ENCODE measurements at regions not wholly inside any gene's neighbourhood (a gene's known extent, or its start where the extent isn't known, plus 50 kb on each side); places are given as distances from the start of the nearest gene placed in this dataset.

DNA sequence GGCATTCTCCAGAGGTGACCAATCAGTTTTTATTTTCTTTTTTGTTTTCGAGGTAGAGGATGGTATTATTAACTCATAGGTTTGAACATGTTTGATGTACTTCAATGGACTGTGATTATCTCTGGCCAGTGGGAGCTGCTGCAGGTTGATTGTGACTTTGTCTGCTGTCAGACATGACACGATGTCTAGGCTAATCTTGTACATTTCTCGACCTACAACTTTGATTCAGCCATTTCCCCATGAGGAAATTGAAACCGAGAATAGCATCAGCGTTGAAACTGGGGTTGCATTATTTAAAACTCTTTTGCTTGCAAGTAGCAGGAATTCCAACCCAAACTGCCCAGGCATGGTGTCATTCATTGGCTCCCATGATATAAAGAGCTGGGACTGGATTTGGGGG lies 218.9 kb downstream of the CDH26 start:
- TF ChIP-seq CTCF (IDR thresholded peaks at IDR 0.05) (no peak), POLR2A (IDR thresholded peaks at IDR 0.05) (no peak)

Data from uterus (tissue), 2 donors.